HG03103 (cell line): ENCODE measurements at regions not wholly inside any gene's neighbourhood (a gene's known extent, or its start where the extent isn't known, plus 50 kb on each side); places are given as distances from the start of the nearest gene placed in this dataset.
"Not testable (repeated sequence)": the region's sequence is repeated elsewhere in the genome, so short reads cannot be mapped to it uniquely, and the experiment has no call there.

ENCODE experiments used
- ATAC-seq: cut with Tn5 transposase; IDR thresholded peaks from one replicate; pipeline ENCODE4 v1.9.1; 2021; ENCODE audit warnings: low read depth; ENCODE audit not compliant: unreplicated experiment

DNA sequence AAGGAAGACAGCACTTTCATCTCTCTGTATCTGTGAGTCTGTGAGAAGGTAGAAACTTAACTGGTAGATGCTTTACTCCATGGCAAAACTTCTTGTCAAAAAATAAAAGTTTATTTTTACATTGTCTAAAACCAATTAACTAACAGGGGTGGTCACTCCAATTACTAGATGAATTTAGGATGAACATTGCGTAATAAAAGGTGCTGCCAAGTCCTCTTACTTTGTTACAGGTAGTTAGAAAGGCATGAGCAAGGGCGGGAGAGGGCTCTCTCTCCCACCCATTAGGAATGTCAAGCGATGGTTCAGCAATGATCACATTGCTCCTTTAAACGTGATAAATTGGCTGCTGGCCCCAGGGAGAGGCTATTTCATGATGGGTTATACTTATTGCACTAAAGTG is 512.3 kb downstream of the SLITRK5 start:
- no peak for ATAC-seq

DNA sequence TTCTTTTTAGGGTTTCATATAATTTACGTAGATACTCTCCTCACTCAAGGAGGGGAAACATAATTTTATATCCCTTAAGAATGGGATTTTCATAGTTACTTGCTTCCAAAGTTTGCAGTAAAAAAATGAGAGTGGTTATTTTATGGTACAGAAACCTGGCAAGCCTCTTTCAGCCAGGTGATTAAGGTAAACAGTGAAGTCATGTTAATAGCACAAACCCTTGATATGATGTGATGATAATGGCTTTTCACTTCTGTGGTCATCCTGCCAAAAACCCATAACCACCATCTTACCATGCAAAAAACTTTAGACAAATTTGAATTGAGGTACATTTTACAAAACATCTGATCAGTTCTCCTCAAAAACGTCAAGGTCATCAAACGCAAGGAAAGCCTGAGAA is 517.8 kb downstream of the SLITRK5 start:
- ATAC-seq, result no peak

DNA sequence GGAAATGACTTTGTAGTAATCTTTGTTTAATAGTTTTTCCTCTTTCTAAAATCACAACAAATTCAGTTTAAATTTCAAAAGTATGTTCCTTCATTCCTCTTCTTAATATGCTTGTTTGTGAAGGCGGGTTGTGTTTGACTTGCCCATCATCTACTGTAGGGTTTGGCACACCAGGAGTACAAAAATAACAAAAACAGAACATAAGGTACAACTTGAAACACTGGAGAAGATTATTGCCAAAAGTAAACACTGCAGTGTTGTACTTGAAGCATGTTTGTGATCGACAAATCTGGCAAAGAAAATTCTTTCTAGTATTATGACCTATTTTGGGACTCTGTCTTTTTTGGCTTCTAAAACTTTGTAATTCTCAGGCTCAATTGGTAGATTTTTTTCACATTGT is 518.6 kb downstream of the SLITRK5 start:
- no peak for ATAC-seq

GRCh38 chr13:88196106-88196505 is 524.9 kb downstream of the SLITRK5 start:
- no peak for ATAC-seq

DNA sequence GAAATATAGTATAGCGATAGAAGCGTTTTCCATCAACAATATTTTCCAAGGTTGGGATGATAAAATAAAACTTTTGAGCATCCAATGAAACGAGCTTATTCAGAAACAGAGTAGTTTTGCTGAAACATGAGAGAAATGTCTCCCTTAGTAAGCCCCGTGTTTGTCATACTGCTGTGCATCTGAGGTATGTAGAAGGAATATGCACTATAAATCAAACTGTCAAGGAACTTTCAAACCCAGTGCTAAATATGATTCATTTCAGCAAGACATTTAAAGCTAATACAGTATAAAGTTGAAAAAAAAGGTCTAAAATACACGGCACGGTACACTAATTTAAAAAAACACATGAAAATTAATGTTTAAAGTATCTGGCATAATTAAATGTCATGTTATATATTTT is 546.2 kb downstream of the SLITRK5 start:
- no peak for ATAC-seq

GRCh38 chr13:88217883-88218282 is 546.7 kb downstream of the SLITRK5 start:
- no peak for ATAC-seq

DNA sequence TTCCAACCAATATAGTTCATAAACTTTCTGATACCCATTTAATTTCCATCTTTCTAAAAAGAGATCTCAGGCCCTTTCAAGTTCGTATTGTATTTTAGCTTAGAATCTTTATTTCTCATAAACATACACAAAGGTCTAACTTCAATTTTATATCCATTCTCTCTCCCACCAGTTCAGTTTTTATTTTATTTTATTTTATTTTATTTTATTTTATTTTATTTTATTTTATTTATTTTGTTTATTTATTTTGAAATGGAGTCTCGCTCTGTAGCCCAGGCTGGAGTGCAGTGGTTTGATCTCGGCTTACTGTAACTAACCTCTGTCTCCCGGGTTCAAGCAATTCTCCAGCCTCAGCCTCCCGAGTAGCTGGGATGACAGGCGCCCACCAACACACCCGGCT is 552.8 kb downstream of the SLITRK5 start:
- no peak for ATAC-seq

GRCh38 chr13:88235441-88235840 is 564.3 kb downstream of the SLITRK5 start:
- no peak for ATAC-seq

- ATAC-seq, result no peak
Measured at GRCh38 chr13:88246239-88246638, 575.1 kb downstream of the SLITRK5 start.

GRCh38 chr13:88248393-88248792 is 577.2 kb downstream of the SLITRK5 start:
- no peak for ATAC-seq

GRCh38 chr13:88257706-88258105 is 586.5 kb downstream of the SLITRK5 start:
- ATAC-seq, result no peak

- no peak for ATAC-seq
Measured at GRCh38 chr13:88263808-88264207, 592.6 kb downstream of the SLITRK5 start.

GRCh38 chr13:88281841-88282240 is 610.7 kb downstream of the SLITRK5 start:
- ATAC-seq, result no peak

- no peak for ATAC-seq
Measured at GRCh38 chr13:88285329-88285728, 614.2 kb downstream of the SLITRK5 start.

- no peak for ATAC-seq
Measured at GRCh38 chr13:88288326-88288725, 617.2 kb downstream of the SLITRK5 start.

DNA sequence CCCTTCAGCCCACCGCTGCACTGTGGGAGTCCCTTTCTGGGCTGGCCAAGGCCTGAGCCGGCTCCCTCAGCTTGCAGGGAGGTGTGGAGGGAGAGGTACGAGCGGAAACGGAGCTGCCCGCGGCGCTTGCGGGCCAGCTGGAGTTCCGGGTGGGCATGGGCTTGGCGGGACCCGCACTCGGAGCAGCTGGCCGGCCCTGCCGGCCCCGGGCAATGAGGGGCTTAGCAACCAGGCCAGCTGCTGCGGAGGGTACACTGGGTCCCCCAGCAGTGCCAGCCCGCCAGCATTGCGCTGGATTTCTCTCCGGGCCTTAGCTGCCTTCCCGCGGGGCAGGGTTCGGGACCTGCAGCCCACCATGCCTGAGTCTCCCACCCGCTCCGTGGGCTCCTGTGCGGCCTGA is 620.6 kb downstream of the SLITRK5 start:
- not testable (repeated sequence) for ATAC-seq

- no peak for ATAC-seq
Measured at GRCh38 chr13:88294368-88294767, 623.2 kb downstream of the SLITRK5 start.

DNA sequence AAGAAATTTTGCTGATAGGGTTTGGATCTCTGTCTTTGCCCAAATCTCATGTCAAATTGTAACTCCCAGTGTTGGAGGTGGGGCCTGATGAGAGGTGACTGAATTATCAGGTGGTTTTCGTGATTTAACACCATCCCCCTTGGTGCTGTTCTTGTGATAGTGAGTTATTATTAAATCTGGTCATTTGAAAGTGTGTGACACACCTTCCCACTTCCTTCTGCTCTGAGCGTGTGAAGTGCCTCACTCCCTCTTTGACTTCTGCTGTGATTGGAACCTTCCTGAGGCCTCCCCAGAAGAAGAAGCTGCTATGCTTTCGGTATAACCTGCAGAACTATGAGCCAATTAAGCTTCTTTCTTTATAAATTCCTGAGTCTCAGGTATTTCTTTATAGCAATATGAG is 632.0 kb downstream of the SLITRK5 start:
- ATAC-seq, result no peak

DNA sequence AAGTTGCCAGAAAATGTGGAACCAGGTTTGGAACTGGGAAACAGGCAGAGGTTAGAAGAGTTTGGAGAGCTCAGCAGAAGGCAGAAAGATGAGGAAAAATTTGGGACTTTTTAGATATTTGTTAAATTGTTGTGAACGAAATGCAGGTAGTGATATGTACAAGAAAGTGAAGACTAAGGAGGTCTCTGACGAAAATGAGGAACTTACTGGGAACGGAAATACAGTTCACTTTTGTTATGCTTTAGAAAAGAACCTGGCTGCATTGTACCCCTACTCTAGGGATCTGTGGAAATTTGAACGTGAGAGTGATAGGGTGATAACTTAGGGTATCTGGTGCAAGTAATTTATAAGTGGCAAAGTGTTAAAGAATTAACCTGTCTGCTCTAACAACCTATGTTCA is 632.4 kb downstream of the SLITRK5 start:
- no peak for ATAC-seq

DNA sequence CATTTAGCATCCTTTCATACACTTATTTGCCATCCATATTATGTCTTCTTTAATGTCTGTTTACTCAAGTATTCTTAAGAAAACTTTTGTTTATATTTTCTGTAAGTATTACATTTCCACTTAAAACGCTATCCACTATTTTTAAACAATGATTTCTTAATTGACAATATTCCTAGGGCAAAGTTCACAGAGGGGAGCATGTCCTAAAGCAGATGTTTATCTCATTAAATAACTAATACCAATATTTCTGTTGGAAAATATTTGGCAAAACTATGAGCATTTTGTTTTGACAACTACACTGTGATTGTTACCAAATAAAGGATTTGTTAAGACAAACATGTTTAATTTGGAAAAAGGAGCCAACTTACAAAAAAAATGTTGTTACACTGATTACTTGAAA is 643.3 kb downstream of the SLITRK5 start:
- ATAC-seq, result no peak

GRCh38 chr13:88329066-88329465 is 657.9 kb downstream of the SLITRK5 start:
- ATAC-seq, result no peak

DNA sequence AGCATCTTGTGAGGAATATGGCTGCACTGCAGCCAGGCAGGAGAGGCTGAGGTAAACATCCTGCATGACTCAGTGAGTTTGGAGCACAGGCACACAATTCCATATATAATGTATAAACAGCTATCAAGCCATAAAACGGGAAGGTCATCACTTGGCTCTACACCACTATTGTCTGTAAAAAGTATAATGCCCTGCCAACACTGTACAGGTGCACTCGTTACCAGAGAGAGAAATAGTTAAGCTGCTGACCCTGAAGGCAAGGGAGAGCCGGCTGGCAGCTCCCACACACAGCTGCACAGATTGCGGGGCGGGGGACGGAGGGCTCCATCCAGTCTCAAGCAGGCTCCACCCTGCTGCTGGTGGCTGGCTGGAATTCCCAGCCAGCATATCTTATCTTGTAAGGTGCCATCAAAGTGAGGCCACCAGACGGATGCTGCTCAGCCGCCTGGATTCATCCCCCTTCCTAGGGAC is 668.1 kb downstream of the SLITRK5 start:
- ATAC-seq, result no peak

GRCh38 chr13:88345171-88345847 is 674.1 kb downstream of the SLITRK5 start:
- ATAC-seq, result no peak
